PFSK-1 (cell line): ENCODE measurements at regions not wholly inside any gene's neighbourhood (a gene's known extent, or its start where the extent isn't known, plus 50 kb on each side); places are given as distances from the start of the nearest gene placed in this dataset.

Source experiments
- FOXP2 ChIP-seq: optimal IDR thresholded peaks from 2 replicates; pipeline ENCODE3; 2011; ENCODE audit warnings: borderline replicate concordance, control low read depth, inconsistent platforms; ENCODE audit not compliant: insufficient read depth; ENCODE audit errors: extremely low read length, extremely low read depth
- POLR2AphosphoS5 ChIP-seq: IDR thresholded peaks from 2 replicates; pipeline ENCODE4 v1.6.1; 2012; ENCODE audit warnings: low read depth, mild to moderate bottlenecking, control low read depth, low read length, moderate library complexity
- REST ChIP-seq, 2 experiments: IDR thresholded peaks; 2 replicates each; pipeline versions ENCODE4 v1.6.1 to v1.8.0; 2011 to 2012; ENCODE audit warnings: low read depth in 2 of 2, low read length in 2 of 2, control low read depth in 1 of 2, inconsistent platforms in 1 of 2, mild to moderate bottlenecking in 1 of 2, moderate library complexity in 1 of 2; ENCODE audit not compliant: insufficient read depth in 1 of 2
- SIN3A ChIP-seq: IDR thresholded peaks from 2 replicates; pipeline ENCODE4 v1.6.1; 2012; ENCODE audit warnings: mild to moderate bottlenecking, low read length, moderate library complexity, borderline replicate concordance; ENCODE audit not compliant: insufficient read depth
- TAF1 ChIP-seq: IDR thresholded peaks from 2 replicates; pipeline ENCODE4 v1.6.1; 2012; ENCODE audit warnings: low read length, control low read depth, borderline replicate concordance; ENCODE audit not compliant: insufficient read depth

GRCh38 chr22:47921906-47922305 lies 1159.5 kb downstream of the TBC1D22A start:
- no peak for TF ChIP-seq FOXP2
- no peak for TF ChIP-seq REST (IDR thresholded peaks at IDR 0.05; ENCODE audit: insufficient read depth in 1 of 2, low read depth in 2 of 2, low read length in 2 of 2)
- no peak for TF ChIP-seq POLR2AphosphoS5
- TF ChIP-seq SIN3A = no peak
- no peak for TF ChIP-seq TAF1

GRCh38 chr22:47920380-47920959 lies 1158.0 kb downstream of the TBC1D22A start:
- no peak for TF ChIP-seq REST (IDR thresholded peaks at IDR 0.05; ENCODE audit: insufficient read depth in 1 of 2, low read depth in 2 of 2, low read length in 2 of 2)
- TF ChIP-seq TAF1 = no peak
- no peak for TF ChIP-seq SIN3A
- TF ChIP-seq POLR2AphosphoS5 = no peak
- TF ChIP-seq FOXP2 = no peak

- TF ChIP-seq TAF1 = no peak
- no peak for TF ChIP-seq REST (IDR thresholded peaks at IDR 0.05; ENCODE audit: insufficient read depth in 1 of 2, low read depth in 2 of 2, low read length in 2 of 2)
- no peak for TF ChIP-seq POLR2AphosphoS5
- no peak for TF ChIP-seq FOXP2
- no peak for TF ChIP-seq SIN3A
Measured at GRCh38 chr22:47919893-47920292, 1157.4 kb downstream of the TBC1D22A start.

- no peak for TF ChIP-seq REST (IDR thresholded peaks at IDR 0.05; ENCODE audit: insufficient read depth in 1 of 2, low read depth in 2 of 2, low read length in 2 of 2)
- no peak for TF ChIP-seq POLR2AphosphoS5
- no peak for TF ChIP-seq FOXP2
Measured at GRCh38 chr22:47919001-47919441, 1156.6 kb downstream of the TBC1D22A start.
